ENCODE measurements at regions not wholly inside any gene's neighbourhood (a gene's known extent, or its start where the extent isn't known, plus 50 kb on each side); places are given as distances from the start of the nearest gene placed in this dataset.
"Not testable (repeated sequence)": the region's sequence is repeated elsewhere in the genome, so short reads cannot be mapped to it uniquely, and the experiment has no call there.

DNA sequence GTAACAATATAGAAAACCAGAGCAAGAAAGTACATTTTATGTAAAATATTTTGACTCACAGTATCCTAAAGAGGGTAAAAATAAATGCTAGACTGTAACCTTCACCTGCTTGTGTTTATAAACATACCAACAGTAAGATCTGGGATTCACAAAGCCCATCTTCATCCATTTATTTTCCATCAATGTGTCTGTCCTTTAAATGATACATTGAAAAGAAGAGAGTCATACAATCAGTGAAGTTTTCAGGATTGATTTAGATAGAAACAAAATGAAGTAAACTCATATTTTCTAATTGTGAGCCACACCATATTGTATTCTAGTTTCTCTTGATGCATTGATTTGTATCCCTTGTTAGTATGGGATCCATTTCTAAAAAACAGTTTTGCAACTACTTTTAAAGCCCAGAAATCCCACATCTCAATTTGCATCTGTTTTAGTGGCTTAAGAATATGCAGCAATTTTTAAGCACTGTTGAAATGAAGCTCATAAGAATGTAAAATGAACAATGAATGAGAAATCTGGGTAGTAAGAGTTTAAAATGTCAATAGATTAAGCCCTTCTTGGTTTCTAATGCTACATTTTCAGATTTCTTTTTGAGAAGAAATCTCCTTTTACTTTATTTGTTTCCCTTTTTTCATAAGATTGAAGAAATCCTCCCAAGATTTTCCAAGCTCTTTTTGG is 548.1 kb upstream of the ADGRL2 start:
- H3K79me2 ChIP-seq (replicated peaks; ENCODE audit: insufficient read depth, low read length): no peaks in the 10 kb centered on the region
- no peaks in the 10 kb centered on the region for H3F3A ChIP-seq (ENCODE audit: insufficient read depth, low read length, poor library complexity, severe bottlenecking)
- no peak overlapping the region for H3K4me2 ChIP-seq (ENCODE audit: low read length)
- H3K4me3 ChIP-seq (ENCODE audit: low read length): no peak overlapping the region
- H3K9me3 ChIP-seq (ENCODE audit: low read length): no peaks in the 10 kb centered on the region
- no peak for TF ChIP-seq SMC3 (conservative IDR thresholded peaks at IDR 0.05; ENCODE audit: poor library complexity)
- TF ChIP-seq RAD21 (conservative IDR thresholded peaks at IDR 0.05): no peak
- TF ChIP-seq EP300 (conservative IDR thresholded peaks at IDR 0.05; ENCODE audit: poor library complexity, severe bottlenecking): no peak
- TF ChIP-seq, protein P1, sequence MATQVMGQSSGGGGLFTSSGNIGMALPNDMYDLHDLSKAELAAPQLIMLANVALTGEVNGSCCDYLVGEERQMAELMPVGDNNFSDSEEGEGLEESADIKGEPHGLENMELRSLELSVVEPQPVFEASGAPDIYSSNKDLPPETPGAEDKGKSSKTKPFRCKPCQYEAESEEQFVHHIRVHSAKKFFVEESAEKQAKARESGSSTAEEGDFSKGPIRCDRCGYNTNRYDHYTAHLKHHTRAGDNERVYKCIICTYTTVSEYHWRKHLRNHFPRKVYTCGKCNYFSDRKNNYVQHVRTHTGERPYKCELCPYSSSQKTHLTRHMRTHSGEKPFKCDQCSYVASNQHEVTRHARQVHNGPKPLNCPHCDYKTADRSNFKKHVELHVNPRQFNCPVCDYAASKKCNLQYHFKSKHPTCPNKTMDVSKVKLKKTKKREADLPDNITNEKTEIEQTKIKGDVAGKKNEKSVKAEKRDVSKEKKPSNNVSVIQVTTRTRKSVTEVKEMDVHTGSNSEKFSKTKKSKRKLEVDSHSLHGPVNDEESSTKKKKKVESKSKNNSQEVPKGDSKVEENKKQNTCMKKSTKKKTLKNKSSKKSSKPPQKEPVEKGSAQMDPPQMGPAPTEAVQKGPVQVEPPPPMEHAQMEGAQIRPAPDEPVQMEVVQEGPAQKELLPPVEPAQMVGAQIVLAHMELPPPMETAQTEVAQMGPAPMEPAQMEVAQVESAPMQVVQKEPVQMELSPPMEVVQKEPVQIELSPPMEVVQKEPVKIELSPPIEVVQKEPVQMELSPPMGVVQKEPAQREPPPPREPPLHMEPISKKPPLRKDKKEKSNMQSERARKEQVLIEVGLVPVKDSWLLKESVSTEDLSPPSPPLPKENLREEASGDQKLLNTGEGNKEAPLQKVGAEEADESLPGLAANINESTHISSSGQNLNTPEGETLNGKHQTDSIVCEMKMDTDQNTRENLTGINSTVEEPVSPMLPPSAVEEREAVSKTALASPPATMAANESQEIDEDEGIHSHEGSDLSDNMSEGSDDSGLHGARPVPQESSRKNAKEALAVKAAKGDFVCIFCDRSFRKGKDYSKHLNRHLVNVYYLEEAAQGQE (IDR thresholded peaks at IDR 0.05; ENCODE audit: borderline replicate concordance): no peak
- no peak for TF ChIP-seq MXI1 (conservative IDR thresholded peaks at IDR 0.05; ENCODE audit: poor library complexity, severe bottlenecking)
- TF ChIP-seq, protein P2, sequence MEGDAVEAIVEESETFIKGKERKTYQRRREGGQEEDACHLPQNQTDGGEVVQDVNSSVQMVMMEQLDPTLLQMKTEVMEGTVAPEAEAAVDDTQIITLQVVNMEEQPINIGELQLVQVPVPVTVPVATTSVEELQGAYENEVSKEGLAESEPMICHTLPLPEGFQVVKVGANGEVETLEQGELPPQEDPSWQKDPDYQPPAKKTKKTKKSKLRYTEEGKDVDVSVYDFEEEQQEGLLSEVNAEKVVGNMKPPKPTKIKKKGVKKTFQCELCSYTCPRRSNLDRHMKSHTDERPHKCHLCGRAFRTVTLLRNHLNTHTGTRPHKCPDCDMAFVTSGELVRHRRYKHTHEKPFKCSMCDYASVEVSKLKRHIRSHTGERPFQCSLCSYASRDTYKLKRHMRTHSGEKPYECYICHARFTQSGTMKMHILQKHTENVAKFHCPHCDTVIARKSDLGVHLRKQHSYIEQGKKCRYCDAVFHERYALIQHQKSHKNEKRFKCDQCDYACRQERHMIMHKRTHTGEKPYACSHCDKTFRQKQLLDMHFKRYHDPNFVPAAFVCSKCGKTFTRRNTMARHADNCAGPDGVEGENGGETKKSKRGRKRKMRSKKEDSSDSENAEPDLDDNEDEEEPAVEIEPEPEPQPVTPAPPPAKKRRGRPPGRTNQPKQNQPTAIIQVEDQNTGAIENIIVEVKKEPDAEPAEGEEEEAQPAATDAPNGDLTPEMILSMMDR (IDR thresholded peaks at IDR 0.05; ENCODE audit: poor library complexity, severe bottlenecking): no peak
- TF ChIP-seq EZH2 (IDR thresholded peaks at IDR 0.05; ENCODE audit: borderline replicate concordance, insufficient read depth, low read length, poor library complexity, severe bottlenecking): no peak
- TF ChIP-seq TAF1 (IDR thresholded peaks at IDR 0.05; ENCODE audit: low read depth): no peak
- no peak for TF ChIP-seq POLR2AphosphoS5 (IDR thresholded peaks at IDR 0.05)
- H2AFZ ChIP-seq (ENCODE audit: low read depth, low read length): no peak overlapping the region
- no peak overlapping the region for H3K9ac ChIP-seq (ENCODE audit: low read length)
- no peaks in the 10 kb centered on the region for H3K27me3 ChIP-seq (ENCODE audit: insufficient read depth, low read depth, low read length)
- no peaks in the 10 kb centered on the region for H3K9me2 ChIP-seq (ENCODE audit: insufficient read depth, low read length)
- H3K27ac ChIP-seq (ENCODE audit: low read length): no peak overlapping the region
- H3K36me3 ChIP-seq (ENCODE audit: insufficient read depth, low read length): no peaks in the 10 kb centered on the region
- H4K20me1 ChIP-seq (ENCODE audit: insufficient read depth): no peaks in the 10 kb centered on the region

DNA sequence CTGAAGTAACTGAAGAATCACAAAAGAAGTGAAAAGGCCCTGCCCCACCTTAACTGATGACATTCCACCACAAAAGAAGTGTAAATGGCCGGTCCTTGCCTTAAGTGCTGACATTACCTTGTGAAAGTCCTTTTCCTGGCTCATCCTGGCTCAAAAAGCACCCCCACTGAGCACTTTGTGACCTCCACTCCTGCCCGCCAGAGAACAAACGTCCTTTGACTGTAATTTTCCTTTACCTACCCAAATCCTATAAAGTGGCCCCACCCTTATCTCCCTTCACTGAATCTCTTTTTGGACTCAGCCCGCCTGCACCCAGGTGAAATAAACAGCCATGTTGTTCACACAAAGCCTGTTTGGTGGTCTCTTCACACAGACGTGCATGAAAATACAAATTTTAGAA is 549.9 kb upstream of the ADGRL2 start:
- not testable (repeated sequence) for H3K27ac ChIP-seq (ENCODE audit: low read length); H3K4me2 ChIP-seq (ENCODE audit: low read length); H3K9me2 ChIP-seq (ENCODE audit: insufficient read depth, low read length); H3F3A ChIP-seq (ENCODE audit: insufficient read depth, low read length, poor library complexity, severe bottlenecking); H3K79me2 ChIP-seq (replicated peaks; ENCODE audit: insufficient read depth, low read length); H2AFZ ChIP-seq (ENCODE audit: low read depth, low read length); H3K36me3 ChIP-seq (ENCODE audit: insufficient read depth, low read length); H4K20me1 ChIP-seq (ENCODE audit: insufficient read depth); H3K27me3 ChIP-seq (ENCODE audit: insufficient read depth, low read depth, low read length); H3K9ac ChIP-seq (ENCODE audit: low read length); H3K4me3 ChIP-seq (ENCODE audit: low read length); H3K9me3 ChIP-seq (ENCODE audit: low read length)

DNA sequence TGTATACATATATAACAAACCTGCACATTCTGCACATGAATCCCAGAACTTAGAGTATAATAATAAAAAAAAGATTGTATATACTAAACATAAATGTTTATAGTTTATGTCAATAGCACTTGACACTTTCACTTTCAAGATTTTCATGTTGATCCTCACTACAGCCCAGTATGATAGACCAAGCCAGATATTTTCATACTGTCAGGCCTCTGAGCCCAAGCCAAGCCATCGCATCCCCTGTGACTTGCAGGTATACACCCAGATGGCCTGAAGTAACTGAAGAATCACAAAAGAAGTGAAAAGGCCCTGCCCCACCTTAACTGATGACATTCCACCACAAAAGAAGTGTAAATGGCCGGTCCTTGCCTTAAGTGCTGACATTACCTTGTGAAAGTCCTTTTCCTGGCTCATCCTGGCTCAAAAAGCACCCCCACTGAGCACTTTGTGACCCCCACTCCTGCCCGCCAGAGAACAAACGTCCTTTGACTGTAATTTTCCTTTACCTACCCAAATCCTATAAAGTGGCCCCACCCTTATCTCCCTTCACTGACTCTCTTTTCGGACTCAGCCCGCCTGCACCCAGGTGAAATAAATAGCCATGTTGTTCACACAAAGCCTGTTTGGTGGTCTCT is 555.5 kb upstream of the ADGRL2 start:
- not testable (repeated sequence) for H4K20me1 ChIP-seq (ENCODE audit: insufficient read depth); H3K36me3 ChIP-seq (ENCODE audit: insufficient read depth, low read length); H3K4me2 ChIP-seq (ENCODE audit: low read length); H3K27me3 ChIP-seq (ENCODE audit: insufficient read depth, low read depth, low read length); H3K27ac ChIP-seq (ENCODE audit: low read length); H3K79me2 ChIP-seq (replicated peaks; ENCODE audit: insufficient read depth, low read length); H3K9me2 ChIP-seq (ENCODE audit: insufficient read depth, low read length); H3K9ac ChIP-seq (ENCODE audit: low read length); H3K9me3 ChIP-seq (ENCODE audit: low read length); H3F3A ChIP-seq (ENCODE audit: insufficient read depth, low read length, poor library complexity, severe bottlenecking); H3K4me3 ChIP-seq (ENCODE audit: low read length); H2AFZ ChIP-seq (ENCODE audit: low read depth, low read length)

DNA sequence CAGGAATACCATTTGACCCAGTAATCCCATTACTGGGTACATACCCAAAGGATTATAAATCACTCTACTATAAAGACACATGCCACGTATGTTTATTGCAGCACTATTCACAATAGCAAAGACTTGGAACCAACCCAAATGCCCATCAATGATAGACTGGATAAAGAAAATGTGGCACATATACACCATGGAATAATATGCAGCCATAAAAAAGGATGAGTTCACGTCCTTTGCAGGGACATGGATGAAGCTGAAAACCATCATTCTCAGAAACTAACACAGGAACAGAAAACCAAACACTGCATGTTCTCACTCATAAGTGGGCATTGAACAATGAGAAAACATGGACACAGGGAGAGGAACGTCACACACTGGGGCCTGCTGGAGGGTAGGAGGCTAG is 556.1 kb upstream of the ADGRL2 start:
- not testable (repeated sequence) for H3K9ac ChIP-seq (ENCODE audit: low read length); H4K20me1 ChIP-seq (ENCODE audit: insufficient read depth); H2AFZ ChIP-seq (ENCODE audit: low read depth, low read length); H3K79me2 ChIP-seq (replicated peaks; ENCODE audit: insufficient read depth, low read length); H3K27ac ChIP-seq (ENCODE audit: low read length); H3K9me3 ChIP-seq (ENCODE audit: low read length); H3K27me3 ChIP-seq (ENCODE audit: insufficient read depth, low read depth, low read length); H3F3A ChIP-seq (ENCODE audit: insufficient read depth, low read length, poor library complexity, severe bottlenecking); H3K9me2 ChIP-seq (ENCODE audit: insufficient read depth, low read length); H3K36me3 ChIP-seq (ENCODE audit: insufficient read depth, low read length); H3K4me3 ChIP-seq (ENCODE audit: low read length); H3K4me2 ChIP-seq (ENCODE audit: low read length)

Data from neural cell (in vitro differentiated cells).